ENCODE measurements at regions not wholly inside any gene's neighbourhood (a gene's known extent, or its start where the extent isn't known, plus 50 kb on each side); places are given as distances from the start of the nearest gene placed in this dataset.

DNA sequence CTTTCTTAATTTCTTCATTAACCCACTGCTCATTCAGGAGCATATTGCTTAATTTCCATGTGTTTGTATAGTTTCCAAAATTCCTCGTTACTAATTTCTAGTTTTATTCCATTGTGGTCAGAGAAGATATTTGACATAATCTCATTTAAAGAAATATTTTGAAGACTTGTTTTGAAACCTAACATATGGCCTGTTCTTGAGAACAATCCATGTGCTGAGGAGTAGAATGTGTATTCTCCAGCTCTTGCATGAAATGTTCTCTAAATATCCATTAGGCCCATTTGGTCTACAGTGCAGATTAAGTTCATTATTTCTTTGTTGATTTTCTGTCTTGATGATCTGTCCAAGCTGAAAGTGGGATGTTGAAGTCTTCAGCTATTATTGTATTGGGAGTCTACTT is 251.7 kb downstream of the ALDH8A1 start:
- no peaks in the 10 kb centered on the region for H3K4me1 ChIP-seq
- H3K36me3 ChIP-seq = no peaks in the 10 kb centered on the region
- H3K9me3 ChIP-seq = no peaks in the 10 kb centered on the region
- no peak for TF ChIP-seq CTCF (IDR thresholded peaks at IDR 0.05)
- no peak overlapping the region for H3K27ac ChIP-seq
- no peaks in the 10 kb centered on the region for H3K27me3 ChIP-seq
- no peak overlapping the region for H3K4me3 ChIP-seq
- DNase-seq (ENCODE audit: low spot score) = no peak

- Histone ChIP-seq H3K4me1 (peaks cover 0 to 8% of the 10 kb centered on the region in 2 donors), H3K27me3 (no peaks in the 10 kb centered on the region), H3K9me3 (no peaks in the 10 kb centered on the region), H3K36me3 (no peaks in the 10 kb centered on the region), H3K4me3 (no peak overlapping the region), H3K27ac (no peak overlapping the region)
- no peak for DNase-seq (ENCODE audit: low spot score)
- no peak for TF ChIP-seq CTCF (IDR thresholded peaks at IDR 0.05)
These were observed 257.9 kb downstream of the ALDH8A1 start for GRCh38 chr6:134692008-134692407.

DNA sequence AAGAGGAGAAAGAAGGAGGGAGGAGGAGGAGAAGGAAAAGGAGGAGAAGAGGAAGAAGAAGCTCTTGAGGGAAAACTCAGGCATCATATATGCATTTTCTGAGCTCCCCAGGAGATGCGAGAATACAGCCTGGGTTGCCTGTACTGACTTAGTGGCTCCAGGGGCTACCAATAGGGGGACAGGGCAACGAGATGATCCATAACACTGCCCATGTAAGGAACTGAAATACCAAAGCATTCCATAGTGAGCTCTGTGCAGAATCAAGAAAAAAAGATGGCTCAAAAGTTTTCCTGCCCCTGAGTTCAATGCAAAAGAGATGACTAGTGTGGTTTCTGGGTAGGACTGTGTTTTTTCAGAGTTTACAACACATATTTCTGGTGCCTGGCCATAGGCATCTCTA is 258.7 kb downstream of the ALDH8A1 start:
- Histone ChIP-seq H3K27ac (no peak overlapping the region), H3K9me3 (no peaks in the 10 kb centered on the region), H3K36me3 (no peaks in the 10 kb centered on the region), H3K27me3 (no peaks in the 10 kb centered on the region), H3K4me1 (peaks cover 0 to 8% of the 10 kb centered on the region in 2 donors), H3K4me3 (no peak overlapping the region)
- DNase-seq (ENCODE audit: low spot score) = no peak
- no peak for TF ChIP-seq CTCF (IDR thresholded peaks at IDR 0.05)

DNA sequence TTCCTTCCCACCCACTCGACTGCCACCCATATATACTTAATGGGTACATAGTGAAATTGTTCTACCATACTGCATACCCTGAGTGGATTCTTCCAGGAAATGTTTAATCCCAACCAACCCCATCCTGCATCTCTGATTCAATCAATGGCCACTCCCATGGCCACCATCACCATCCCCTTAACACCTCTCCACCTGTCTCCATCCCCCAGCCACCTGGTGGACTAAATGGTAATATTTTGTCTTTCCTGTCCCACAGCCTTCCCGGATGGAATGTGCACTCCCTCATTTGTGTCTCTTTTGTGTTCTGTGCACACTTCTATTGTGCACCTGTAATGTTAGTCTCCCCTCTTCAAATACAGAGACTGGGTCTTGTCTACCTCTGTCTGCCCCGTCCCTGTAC is 259.9 kb downstream of the ALDH8A1 start:
- H3K9me3 ChIP-seq = no peaks in the 10 kb centered on the region
- peaks cover 0 to 8% of the 10 kb centered on the region in 2 donors for H3K4me1 ChIP-seq
- H3K27me3 ChIP-seq = no peaks in the 10 kb centered on the region
- no peak overlapping the region for H3K4me3 ChIP-seq
- H3K36me3 ChIP-seq = no peaks in the 10 kb centered on the region
- DNase-seq (ENCODE audit: low spot score) = no peak
- no peak overlapping the region for H3K27ac ChIP-seq
- TF ChIP-seq CTCF (IDR thresholded peaks at IDR 0.05) = no peak

DNA sequence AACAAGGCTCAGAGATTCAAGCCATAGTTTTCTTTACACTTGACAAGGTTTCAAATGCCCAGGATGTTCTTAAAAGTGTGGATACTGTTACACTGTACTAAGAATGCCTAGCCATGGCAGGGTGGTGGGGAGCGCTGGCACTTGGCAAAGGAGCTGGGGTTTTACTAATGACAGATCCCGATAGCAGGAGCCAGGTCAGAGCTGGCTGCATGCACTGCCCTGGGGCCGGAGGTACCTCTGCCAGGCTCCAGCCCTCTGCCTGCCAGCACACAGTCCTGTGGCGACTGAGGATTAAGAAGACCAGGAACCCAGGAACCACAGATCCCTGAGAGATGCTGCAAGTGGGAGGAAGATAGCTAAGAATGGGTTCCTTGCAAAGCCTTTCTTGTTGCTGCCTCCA is 260.3 kb downstream of the ALDH8A1 start:
- Histone ChIP-seq H3K36me3 (no peaks in the 10 kb centered on the region), H3K4me1 (peaks cover 0 to 8% of the 10 kb centered on the region in 2 donors), H3K27me3 (no peaks in the 10 kb centered on the region), H3K4me3 (no peak overlapping the region), H3K27ac (peak overlapping the region; percentile 40 to 69), H3K9me3 (no peaks in the 10 kb centered on the region)
- DNase-seq (ENCODE audit: low spot score) = no peak
- no peak for TF ChIP-seq CTCF (IDR thresholded peaks at IDR 0.05)

DNA sequence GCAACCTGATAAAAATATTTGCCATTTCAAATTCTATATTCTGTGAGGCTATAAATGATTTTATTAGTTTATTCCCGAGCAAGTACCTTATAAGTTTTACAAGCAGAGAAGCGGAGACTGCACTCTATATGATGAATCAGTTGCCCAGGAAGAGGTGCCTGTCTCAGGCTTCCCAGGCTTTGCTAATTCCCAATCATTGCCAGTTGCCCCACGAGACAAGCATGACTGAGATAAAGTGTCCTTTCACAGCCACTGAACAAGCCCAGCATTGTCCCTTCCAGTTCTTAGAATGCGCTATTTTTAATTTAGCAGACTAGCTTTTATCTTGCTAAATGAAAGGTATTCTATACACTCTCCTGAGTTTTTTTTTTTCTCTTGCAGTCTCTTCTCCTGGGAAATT is 260.7 kb downstream of the ALDH8A1 start:
- peaks cover 0 to 8% of the 10 kb centered on the region in 2 donors for H3K4me1 ChIP-seq
- no peaks in the 10 kb centered on the region for H3K27me3 ChIP-seq
- H3K27ac ChIP-seq = peak overlapping the region in 1 of 2 donors; percentile 69
- no peaks in the 10 kb centered on the region for H3K9me3 ChIP-seq
- no peak for DNase-seq (ENCODE audit: low spot score)
- no peak overlapping the region for H3K4me3 ChIP-seq
- no peak for TF ChIP-seq CTCF (IDR thresholded peaks at IDR 0.05)
- no peaks in the 10 kb centered on the region for H3K36me3 ChIP-seq
